ENCODE measurements at regions not wholly inside any gene's neighbourhood (a gene's known extent, or its start where the extent isn't known, plus 50 kb on each side); places are given as distances from the start of the nearest gene placed in this dataset.

- H3K36me3 Mint-ChIP-seq (ENCODE audit: unreplicated experiment), result no peaks in the 10 kb centered on the region
- H3K27ac Mint-ChIP-seq (ENCODE audit: unreplicated experiment), result no peak overlapping the region
- peaks cover 6% of the 10 kb centered on the region for H3K4me1 Mint-ChIP-seq (ENCODE audit: unreplicated experiment)
- no peaks in the 10 kb centered on the region for H3K27me3 Mint-ChIP-seq (ENCODE audit: unreplicated experiment)
- no peak overlapping the region for H3K4me3 Mint-ChIP-seq (ENCODE audit: unreplicated experiment)
- no peak for DNase-seq (ENCODE audit: extremely low spot score, unreplicated experiment)
- peaks cover 6% of the 10 kb centered on the region for H3K9me3 Mint-ChIP-seq (ENCODE audit: unreplicated experiment)
- TF ChIP-seq CTCF (IDR thresholded peaks at IDR 0.05), result no peak
Observed at GRCh38 chr12:28795311-28795710, 353.8 kb upstream of the FAR2 start.

GRCh38 chr12:28799348-28799747 lies 349.7 kb upstream of the FAR2 start:
- peaks cover 6% of the 10 kb centered on the region for H3K9me3 Mint-ChIP-seq (ENCODE audit: unreplicated experiment)
- no peak for DNase-seq (ENCODE audit: extremely low spot score, unreplicated experiment)
- H3K4me1 Mint-ChIP-seq (ENCODE audit: unreplicated experiment), result peaks cover 6% of the 10 kb centered on the region
- H3K36me3 Mint-ChIP-seq (ENCODE audit: unreplicated experiment), result no peaks in the 10 kb centered on the region
- H3K27ac Mint-ChIP-seq (ENCODE audit: unreplicated experiment), result no peak overlapping the region
- H3K4me3 Mint-ChIP-seq (ENCODE audit: unreplicated experiment), result no peak overlapping the region
- no peak for TF ChIP-seq CTCF (IDR thresholded peaks at IDR 0.05)
- no peaks in the 10 kb centered on the region for H3K27me3 Mint-ChIP-seq (ENCODE audit: unreplicated experiment)

- no peak for DNase-seq (ENCODE audit: extremely low spot score, unreplicated experiment)
- Mint-ChIP-seq H3K27me3 (ENCODE audit: unreplicated experiment) (no peaks in the 10 kb centered on the region), H3K36me3 (ENCODE audit: unreplicated experiment) (no peaks in the 10 kb centered on the region), H3K27ac (ENCODE audit: unreplicated experiment) (no peak overlapping the region), H3K4me3 (ENCODE audit: unreplicated experiment) (no peak overlapping the region), H3K4me1 (ENCODE audit: unreplicated experiment) (peaks cover 6% of the 10 kb centered on the region), H3K9me3 (ENCODE audit: unreplicated experiment) (peaks cover 6% of the 10 kb centered on the region)
- no peak for TF ChIP-seq CTCF (IDR thresholded peaks at IDR 0.05)
Observed at GRCh38 chr12:28800129-28800528, 348.9 kb upstream of the FAR2 start.

- Mint-ChIP-seq H3K27me3 (ENCODE audit: unreplicated experiment) (no peaks in the 10 kb centered on the region), H3K36me3 (ENCODE audit: unreplicated experiment) (no peaks in the 10 kb centered on the region), H3K4me3 (ENCODE audit: unreplicated experiment) (no peak overlapping the region), H3K27ac (ENCODE audit: unreplicated experiment) (no peak overlapping the region), H3K4me1 (ENCODE audit: unreplicated experiment) (no peaks in the 10 kb centered on the region), H3K9me3 (ENCODE audit: unreplicated experiment) (no peaks in the 10 kb centered on the region)
- no peak for TF ChIP-seq CTCF (IDR thresholded peaks at IDR 0.05)
- DNase-seq (ENCODE audit: extremely low spot score, unreplicated experiment), result no peak
Observed at GRCh38 chr12:28802706-28803438, 346.2 kb upstream of the FAR2 start.

- Mint-ChIP-seq H3K4me3 (ENCODE audit: unreplicated experiment) (no peak overlapping the region), H3K4me1 (ENCODE audit: unreplicated experiment) (no peaks in the 10 kb centered on the region), H3K27ac (ENCODE audit: unreplicated experiment) (no peak overlapping the region), H3K9me3 (ENCODE audit: unreplicated experiment) (peaks cover 16% of the 10 kb centered on the region), H3K27me3 (ENCODE audit: unreplicated experiment) (peaks cover 3% of the 10 kb centered on the region), H3K36me3 (ENCODE audit: unreplicated experiment) (no peaks in the 10 kb centered on the region)
- no peak for DNase-seq (ENCODE audit: extremely low spot score, unreplicated experiment)
- TF ChIP-seq CTCF (IDR thresholded peaks at IDR 0.05), result no peak
Observed at GRCh38 chr12:28807535-28807934, 341.5 kb upstream of the FAR2 start.

Data from osteocyte (in vitro differentiated cells).